ENCODE measurements at regions not wholly inside any gene's neighbourhood (a gene's known extent, or its start where the extent isn't known, plus 50 kb on each side); places are given as distances from the start of the nearest gene placed in this dataset.

- H3K4me3 ChIP-seq (ENCODE audit: low read depth, poor library complexity, severe bottlenecking) = no peak overlapping the region
- no peak for TF ChIP-seq CTCF (IDR thresholded peaks at IDR 0.05)
- TF ChIP-seq POLR2A (IDR thresholded peaks at IDR 0.05) = no peak
- no peak for DNase-seq (ENCODE audit: low spot score in 2 of 2)
- intact Hi-C loops (cut with DNase I; ENCODE audit: low total_unique reads) = no loop called here
Measured at GRCh38 chr7:7110706-7111105, 71.6 kb upstream of the C1GALT1 start.

GRCh38 chr7:7112868-7113267 is 69.5 kb upstream of the C1GALT1 start:
- intact Hi-C loops (cut with DNase I; ENCODE audit: low total_unique reads) = no loop called here
- TF ChIP-seq CTCF (IDR thresholded peaks at IDR 0.05) (no peak), POLR2A (IDR thresholded peaks at IDR 0.05) (no peak)
- no peak overlapping the region for H3K4me3 ChIP-seq (ENCODE audit: low read depth, poor library complexity, severe bottlenecking)
- DNase-seq (ENCODE audit: low spot score in 2 of 2) = no peak
- WGBS, 2 donors = 79 to 97% methylated on average over 1 of the region's 1 CpG

GRCh38 chr7:7114575-7115291 is 67.6 kb upstream of the C1GALT1 start:
- TF ChIP-seq POLR2A (IDR thresholded peaks at IDR 0.05) = no peak
- H3K4me3 ChIP-seq (ENCODE audit: low read depth, poor library complexity, severe bottlenecking) = no peak overlapping the region
- intact Hi-C loops (cut with DNase I; ENCODE audit: low total_unique reads) = no loop called here
- 59 to 70% methylated on average over 6 of the region's 6 CpGs for WGBS, 2 donors
- no peak for DNase-seq (ENCODE audit: low spot score in 2 of 2)

GRCh38 chr7:7117935-7118586 is 64.3 kb upstream of the C1GALT1 start:
- intact Hi-C loops (cut with DNase I; ENCODE audit: low total_unique reads) = no loop called here
- TF ChIP-seq CTCF (IDR thresholded peaks at IDR 0.05) (no peak), POLR2A (IDR thresholded peaks at IDR 0.05) (no peak)
- 84 to 88% methylated on average over 10 of the region's 10 CpGs for WGBS, 2 donors
- H3K4me3 ChIP-seq (ENCODE audit: low read depth, poor library complexity, severe bottlenecking) = no peak overlapping the region
- DNase-seq (ENCODE audit: low spot score in 2 of 2) = no peak

GRCh38 chr7:7118822-7119221 is 63.5 kb upstream of the C1GALT1 start:
- 71 to 73% methylated on average over 2 of the region's 2 CpGs for whole genome bisulfite sequencing, 2 donors
- TF ChIP-seq POLR2A (IDR thresholded peaks at IDR 0.05) (no peak), CTCF (IDR thresholded peaks at IDR 0.05) (no peak)
- intact Hi-C loops (cut with DNase I; ENCODE audit: low total_unique reads) = no loop called here
- H3K4me3 ChIP-seq (ENCODE audit: low read depth, poor library complexity, severe bottlenecking) = no peak overlapping the region
- DNase-seq (ENCODE audit: low spot score in 2 of 2) = no peak

- intact Hi-C loops (cut with DNase I; ENCODE audit: low total_unique reads) = no loop called here
- H3K4me3 ChIP-seq (ENCODE audit: low read depth, poor library complexity, severe bottlenecking) = no peak overlapping the region
- TF ChIP-seq CTCF (IDR thresholded peaks at IDR 0.05) (no peak), POLR2A (IDR thresholded peaks at IDR 0.05) (no peak)
- DNase-seq (ENCODE audit: low spot score in 2 of 2) = no peak
Measured at GRCh38 chr7:7119729-7120128, 62.6 kb upstream of the C1GALT1 start.
